ENCODE measurements at regions not wholly inside any gene's neighbourhood (a gene's known extent, or its start where the extent isn't known, plus 50 kb on each side); places are given as distances from the start of the nearest gene placed in this dataset.

GRCh38 chr5:128644863-128645262 lies 106.8 kb upstream of the FBN2 start:
- Histone ChIP-seq H3K36me3 (no peaks in the 10 kb centered on the region), H3K4me1 (ENCODE audit: low read depth) (no peaks in the 10 kb centered on the region), H3K9me3 (ENCODE audit: low read depth) (no peaks in the 10 kb centered on the region), H3K27me3 (no peaks in the 10 kb centered on the region), H3K4me3 (no peak overlapping the region), H3K27ac (no peak overlapping the region)
- no peak for TF ChIP-seq CTCF (IDR thresholded peaks at IDR 0.05; ENCODE audit: low read depth, low read length)
- DNase-seq (ENCODE audit: low read depth in 1 of 2, low spot score in 1 of 2) = peak in 1 of 2 donors; percentile 54

- Histone ChIP-seq H3K9me3 (ENCODE audit: low read depth) (no peaks in the 10 kb centered on the region), H3K27me3 (no peaks in the 10 kb centered on the region), H3K4me3 (no peak overlapping the region), H3K36me3 (no peaks in the 10 kb centered on the region), H3K4me1 (ENCODE audit: low read depth) (no peaks in the 10 kb centered on the region), H3K27ac (no peak overlapping the region)
- DNase-seq (ENCODE audit: low read depth in 1 of 2, low spot score in 1 of 2) = no peak
- no peak for TF ChIP-seq CTCF (IDR thresholded peaks at IDR 0.05; ENCODE audit: low read depth, low read length)
These were observed 107.5 kb upstream of the FBN2 start for GRCh38 chr5:128645581-128645980.

GRCh38 chr5:128646176-128646575 lies 108.1 kb upstream of the FBN2 start:
- Histone ChIP-seq H3K4me3 (no peak overlapping the region), H3K27me3 (no peaks in the 10 kb centered on the region), H3K4me1 (ENCODE audit: low read depth) (no peaks in the 10 kb centered on the region), H3K36me3 (no peaks in the 10 kb centered on the region), H3K9me3 (ENCODE audit: low read depth) (no peaks in the 10 kb centered on the region), H3K27ac (no peak overlapping the region)
- TF ChIP-seq CTCF (IDR thresholded peaks at IDR 0.05; ENCODE audit: low read depth, low read length) = no peak
- DNase-seq (ENCODE audit: low read depth in 1 of 2, low spot score in 1 of 2) = no peak

GRCh38 chr5:128649192-128649591 lies 111.1 kb upstream of the FBN2 start:
- peak in 1 of 2 donors; percentile 84 for DNase-seq (ENCODE audit: low read depth in 1 of 2, low spot score in 1 of 2)
- TF ChIP-seq CTCF (IDR thresholded peaks at IDR 0.05; ENCODE audit: low read depth, low read length) = no peak
- no peaks in the 10 kb centered on the region for H3K4me1 ChIP-seq (ENCODE audit: low read depth)
- no peaks in the 10 kb centered on the region for H3K9me3 ChIP-seq (ENCODE audit: low read depth)
- no peak overlapping the region for H3K27ac ChIP-seq
- no peaks in the 10 kb centered on the region for H3K36me3 ChIP-seq
- no peaks in the 10 kb centered on the region for H3K27me3 ChIP-seq
- no peak overlapping the region for H3K4me3 ChIP-seq

GRCh38 chr5:128662997-128663396 lies 125.0 kb upstream of the FBN2 start:
- no peaks in the 10 kb centered on the region for H3K36me3 ChIP-seq
- no peak for DNase-seq (ENCODE audit: low read depth in 1 of 2, low spot score in 1 of 2)
- TF ChIP-seq CTCF (IDR thresholded peaks at IDR 0.05; ENCODE audit: low read depth, low read length) = no peak
- H3K4me1 ChIP-seq (ENCODE audit: low read depth) = no peaks in the 10 kb centered on the region
- H3K27ac ChIP-seq = no peak overlapping the region
- H3K27me3 ChIP-seq = no peaks in the 10 kb centered on the region
- no peak overlapping the region for H3K4me3 ChIP-seq
- no peaks in the 10 kb centered on the region for H3K9me3 ChIP-seq (ENCODE audit: low read depth)

All from cardiac muscle cell (in vitro differentiated cells and primary cell).